Mucosa of gallbladder (tissue), 1 donor: ENCODE measurements at regions not wholly inside any gene's neighbourhood (a gene's known extent, or its start where the extent isn't known, plus 50 kb on each side); places are given as distances from the start of the nearest gene placed in this dataset.
"Not testable (repeated sequence)": the region's sequence is repeated elsewhere in the genome, so short reads cannot be mapped to it uniquely, and the experiment has no call there.

Experiments
- DNase-seq: peaks from one replicate; pipeline ENCODE4 v3.0.0-alpha.2; 2020; ENCODE audit warnings: low spot score
- donor health status: DM: no; HTN: no; CAD: no.

- no peak for DNase-seq
Observed at GRCh38 chr1:217137210-217137881, 414.1 kb upstream of the ESRRG start.

GRCh38 chr1:217136895-217137205 is 413.6 kb upstream of the ESRRG start:
- no peak for DNase-seq

GRCh38 chr1:217135987-217136894 is 413.0 kb upstream of the ESRRG start:
- no peak for DNase-seq

- no peak for DNase-seq
Observed at GRCh38 chr1:217135569-217135915, 412.3 kb upstream of the ESRRG start.

- DNase-seq: no peak
Observed at GRCh38 chr1:217134857-217135568, 411.8 kb upstream of the ESRRG start.

GRCh38 chr1:217133958-217134856 is 411.0 kb upstream of the ESRRG start:
- DNase-seq: no peak

GRCh38 chr1:217133092-217133491 is 409.9 kb upstream of the ESRRG start:
- DNase-seq: no peak

GRCh38 chr1:217123340-217123739 is 400.1 kb upstream of the ESRRG start:
- DNase-seq: not testable (repeated sequence)

GRCh38 chr1:217117973-217118465 is 394.8 kb upstream of the ESRRG start:
- no peak for DNase-seq

GRCh38 chr1:217115404-217116380 is 392.5 kb upstream of the ESRRG start:
- no peak for DNase-seq

GRCh38 chr1:217109928-217110327 is 386.7 kb upstream of the ESRRG start:
- no peak for DNase-seq

GRCh38 chr1:217106231-217106901 is 383.1 kb upstream of the ESRRG start:
- DNase-seq: no peak

- no peak for DNase-seq
Observed at GRCh38 chr1:217105437-217105836, 382.2 kb upstream of the ESRRG start.

GRCh38 chr1:217097819-217098218 is 374.6 kb upstream of the ESRRG start:
- DNase-seq: no peak

GRCh38 chr1:217096200-217096599 is 373.0 kb upstream of the ESRRG start:
- DNase-seq: no peak

GRCh38 chr1:217095050-217095622 is 371.9 kb upstream of the ESRRG start:
- no peak for DNase-seq

- no peak for DNase-seq
Observed at GRCh38 chr1:217091561-217091960, 368.3 kb upstream of the ESRRG start.

- no peak for DNase-seq
Observed at GRCh38 chr1:217090060-217090911, 367.1 kb upstream of the ESRRG start.
